ENCODE measurements at regions not wholly inside any gene's neighbourhood (a gene's known extent, or its start where the extent isn't known, plus 50 kb on each side); places are given as distances from the start of the nearest gene placed in this dataset.
A peak's percentile ranks its signal among the peaks of the same experiment; 100 is the strongest.

- in situ Hi-C loops (cut with HindIII; ENCODE audit: low pct_unique_long_range_greater_than_20kb, low sequenced_read_pairs): no loop called here
- DNase-seq (ENCODE audit: low read depth, low spot score): no peak
Observed at GRCh38 chr11:23370580-23371275, 510.5 kb upstream of the CCDC179 start.

DNA sequence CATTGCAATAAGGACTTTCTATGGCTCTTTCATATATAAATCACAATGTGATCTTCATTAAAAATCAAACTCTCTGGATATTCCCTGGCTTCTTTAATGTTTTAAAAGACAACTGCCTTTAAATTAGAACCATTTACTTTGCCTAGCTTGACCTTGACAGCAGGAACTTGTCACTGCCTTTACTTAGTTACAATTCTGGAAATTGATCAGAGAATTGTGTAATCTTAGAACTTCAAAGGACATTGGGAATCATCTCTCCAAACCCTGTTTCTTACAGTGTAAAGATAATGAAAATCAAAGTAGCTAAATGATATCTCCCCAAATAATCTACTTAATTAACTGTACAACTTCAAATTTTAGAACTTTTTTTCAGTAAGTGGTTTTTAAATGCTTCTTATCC is 517.6 kb upstream of the CCDC179 start:
- DNase-seq (ENCODE audit: low read depth, low spot score): no peak
- in situ Hi-C loops (cut with HindIII; ENCODE audit: low pct_unique_long_range_greater_than_20kb, low sequenced_read_pairs): no loop called here

DNA sequence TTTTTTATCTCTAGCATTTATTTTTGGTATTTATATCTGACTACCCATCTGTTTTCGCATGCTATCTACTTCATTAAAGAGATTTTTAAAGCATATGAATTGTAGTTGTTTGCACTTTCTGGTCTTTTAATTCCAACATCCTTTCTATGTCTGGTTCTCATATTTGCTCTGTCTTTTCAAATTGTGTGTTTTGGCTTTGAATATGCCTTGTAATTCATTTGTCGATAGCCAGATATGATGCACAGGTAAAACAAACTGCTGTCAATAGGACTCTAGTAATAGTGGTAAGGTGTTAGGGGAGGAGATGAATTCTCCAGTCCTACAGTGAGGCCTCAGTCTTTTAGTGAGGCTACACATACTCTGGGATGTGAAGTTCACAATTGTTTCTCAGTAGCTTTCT is 530.8 kb upstream of the CCDC179 start:
- no peak for DNase-seq (ENCODE audit: low read depth, low spot score)
- in situ Hi-C loops (cut with HindIII; ENCODE audit: low pct_unique_long_range_greater_than_20kb, low sequenced_read_pairs): no loop called here

DNA sequence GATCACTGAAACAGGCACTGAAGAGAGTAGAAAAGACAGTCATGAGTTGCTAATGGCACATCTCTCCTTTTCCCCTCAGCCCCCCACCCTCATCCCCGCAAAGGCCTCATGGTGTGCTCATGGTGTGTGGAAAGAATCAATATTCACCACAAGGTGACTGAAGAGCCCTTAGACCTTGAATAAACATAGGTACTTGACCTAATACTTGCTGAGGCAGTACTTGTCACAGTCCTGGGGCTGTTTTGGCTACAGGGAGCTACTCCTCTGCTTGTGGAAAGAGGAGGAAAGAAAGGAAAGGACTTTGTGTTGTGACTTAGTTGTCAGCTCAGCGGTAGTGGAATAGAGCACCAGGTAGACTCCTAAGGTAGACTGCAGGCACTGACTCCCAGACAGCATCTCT is 537.8 kb upstream of the CCDC179 start:
- in situ Hi-C loops (cut with HindIII; ENCODE audit: low pct_unique_long_range_greater_than_20kb, low sequenced_read_pairs): no loop called here
- DNase-seq (ENCODE audit: low read depth, low spot score): no peak

- DNase-seq (ENCODE audit: low read depth, low spot score): no peak
- in situ Hi-C loops (cut with HindIII; ENCODE audit: low pct_unique_long_range_greater_than_20kb, low sequenced_read_pairs): no loop called here
Observed at GRCh38 chr11:23399995-23400394, 539.7 kb upstream of the CCDC179 start.

DNA sequence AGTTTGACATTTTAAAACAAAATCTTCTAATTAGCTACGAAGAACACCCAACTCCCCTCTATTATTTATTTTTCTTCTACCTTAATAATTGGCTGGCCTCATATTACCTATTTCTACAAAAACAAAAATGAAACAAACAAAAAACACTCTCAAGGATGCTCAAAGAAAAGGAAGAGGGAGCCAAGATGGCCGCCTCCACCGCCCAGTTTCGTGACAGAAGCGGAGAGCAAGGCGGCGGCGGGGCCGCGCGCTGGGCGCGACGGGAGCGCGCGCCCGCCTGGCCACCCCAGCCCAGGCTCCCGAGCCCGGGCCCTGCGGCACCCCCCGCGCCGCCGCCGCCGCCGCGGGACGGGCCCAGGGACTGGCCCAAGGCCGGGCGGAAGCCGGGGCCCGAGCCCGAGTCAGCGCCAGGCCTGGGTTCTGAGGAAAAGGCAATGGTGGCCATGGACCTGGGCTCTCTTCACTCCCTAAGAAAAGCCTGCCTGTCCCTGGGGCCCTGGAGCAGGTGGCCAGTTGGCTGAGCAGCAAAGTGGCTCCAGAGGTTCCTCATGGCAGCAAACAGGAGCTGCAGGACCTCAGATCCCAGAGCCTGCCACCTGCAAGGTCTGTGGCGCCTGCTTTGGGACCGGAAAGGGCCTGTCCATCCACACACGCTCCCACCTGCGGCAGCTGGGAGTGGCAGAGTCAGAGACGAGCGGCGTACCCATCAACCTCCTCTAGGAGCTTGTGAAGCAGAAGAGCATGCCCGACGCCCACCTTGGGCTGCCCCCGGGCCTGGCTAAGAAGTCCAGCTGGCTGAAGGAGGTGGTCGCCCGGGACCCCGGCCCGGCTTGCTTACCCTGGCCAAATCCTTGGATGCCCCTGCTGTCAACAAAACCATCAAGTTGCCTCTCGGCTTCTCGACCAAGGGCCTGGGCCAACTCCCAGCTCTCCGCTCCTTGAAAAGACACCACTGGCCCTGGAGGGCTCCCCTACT is 543.2 kb upstream of the CCDC179 start:
- in situ Hi-C loops (cut with HindIII; ENCODE audit: low pct_unique_long_range_greater_than_20kb, low sequenced_read_pairs): no loop called here
- no peak for DNase-seq (ENCODE audit: low read depth, low spot score)

DNA sequence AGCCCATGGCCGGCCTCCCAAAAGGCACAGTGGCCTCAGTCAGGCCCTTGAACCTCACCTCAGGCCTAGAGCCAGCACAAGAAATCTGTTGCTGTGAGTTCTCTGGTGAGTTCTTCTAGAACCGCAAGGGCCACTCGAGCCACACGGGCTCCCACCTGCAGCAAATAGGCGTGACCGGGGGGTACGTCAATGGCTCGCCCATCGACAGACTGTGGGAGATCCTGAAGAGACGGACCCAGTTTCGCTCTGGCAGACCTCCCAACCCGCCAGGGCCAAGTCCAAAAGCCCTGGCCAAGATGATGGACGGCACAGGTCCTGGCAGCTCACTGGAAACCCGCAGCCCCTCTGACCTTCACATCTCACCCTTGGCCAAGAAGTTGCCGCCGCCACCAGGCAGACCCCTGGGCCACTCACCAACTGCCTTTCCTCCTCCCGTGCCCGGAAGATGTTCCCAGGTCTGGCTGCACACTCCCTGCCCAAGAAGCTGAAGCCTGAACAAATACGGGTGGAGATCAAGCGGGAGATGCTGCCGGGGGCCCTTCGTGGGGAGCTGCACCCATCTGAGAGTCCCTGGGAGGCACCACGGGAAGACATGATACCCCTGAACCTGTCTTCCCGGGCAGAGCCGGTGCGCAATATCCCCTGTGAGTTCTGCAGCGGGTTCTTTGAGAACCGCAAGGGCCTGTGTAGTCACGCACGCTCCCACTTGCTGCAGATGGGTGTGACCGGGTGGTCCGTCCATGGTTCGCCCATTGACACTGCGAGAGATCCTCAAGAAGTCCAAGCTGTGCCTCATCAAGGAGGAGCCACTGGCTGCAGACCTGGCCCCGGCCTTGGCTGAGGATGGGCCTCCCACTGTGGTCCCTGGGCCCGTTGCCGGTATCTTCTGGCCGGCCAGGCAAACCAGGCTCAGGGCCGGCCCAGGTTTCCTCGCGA is 544.2 kb upstream of the CCDC179 start:
- no peak for DNase-seq (ENCODE audit: low read depth, low spot score)
- in situ Hi-C loops (cut with HindIII; ENCODE audit: low pct_unique_long_range_greater_than_20kb, low sequenced_read_pairs): no loop called here

- DNase-seq (ENCODE audit: low read depth, low spot score): no peak
- in situ Hi-C loops (cut with HindIII; ENCODE audit: low pct_unique_long_range_greater_than_20kb, low sequenced_read_pairs): no loop called here
Observed at GRCh38 chr11:23405350-23405937, 545.2 kb upstream of the CCDC179 start.

DNA sequence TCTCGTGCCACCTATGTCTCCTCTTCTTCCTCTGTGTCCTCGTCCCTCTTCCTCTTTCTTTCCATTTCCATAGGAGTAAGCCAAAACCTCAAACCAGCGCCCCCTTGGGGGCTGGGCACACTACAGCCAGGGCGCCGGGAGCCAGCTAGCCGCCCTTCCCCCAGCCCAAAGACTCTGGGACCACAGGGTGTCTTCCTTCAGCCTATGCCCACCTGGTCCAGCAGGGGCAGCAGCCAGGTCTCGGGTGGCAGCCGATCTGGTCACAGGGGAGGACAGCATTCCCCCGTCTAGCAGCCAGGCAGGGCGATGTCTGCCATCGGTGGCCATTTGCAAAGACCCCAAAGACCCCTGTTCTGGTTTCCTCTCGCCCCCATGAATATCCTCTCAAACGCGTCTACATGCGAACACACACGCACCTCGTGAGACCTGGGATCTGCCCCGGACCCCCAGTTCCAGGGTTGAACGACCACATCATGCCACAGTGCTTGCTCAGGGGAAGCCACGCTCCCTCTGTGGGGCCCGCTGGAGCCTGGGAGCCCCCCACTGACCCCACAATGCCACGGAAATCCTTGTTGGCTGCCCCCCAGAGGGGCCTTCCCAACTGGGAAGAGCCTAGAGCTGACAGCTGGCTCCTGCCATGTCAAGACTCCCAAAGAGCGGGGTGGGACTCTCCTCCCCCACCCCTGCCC is 546.0 kb upstream of the CCDC179 start:
- in situ Hi-C loops (cut with HindIII; ENCODE audit: low pct_unique_long_range_greater_than_20kb, low sequenced_read_pairs): no loop called here

DNA sequence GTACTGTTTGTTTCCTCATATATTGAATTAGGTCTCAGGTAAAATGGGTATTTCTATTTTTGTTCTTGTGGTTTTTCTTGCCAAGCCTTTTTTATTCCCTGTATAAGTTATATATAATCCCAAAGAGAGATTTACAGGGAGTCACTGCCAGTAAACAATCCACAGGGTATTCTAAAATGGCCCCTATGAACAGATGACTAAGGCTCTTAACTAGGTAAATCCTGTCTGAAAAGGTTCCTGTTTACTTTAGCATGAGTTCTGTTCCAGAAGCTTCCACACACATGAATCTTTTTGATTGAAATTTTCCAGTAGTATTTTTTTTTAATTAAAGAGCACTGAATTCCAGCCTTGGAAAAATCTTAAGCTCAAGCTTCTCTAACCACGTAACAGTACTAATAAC is 552.8 kb upstream of the CCDC179 start:
- in situ Hi-C loops (cut with HindIII; ENCODE audit: low pct_unique_long_range_greater_than_20kb, low sequenced_read_pairs): no loop called here
- no peak for DNase-seq (ENCODE audit: low read depth, low spot score)

More for the DNA sequence above, 546.0 kb upstream of the CCDC179 start:
- peak; percentile 3 for DNase-seq (ENCODE audit: low read depth, low spot score)

GRCh38 chr11:23423104-23423503 is 562.8 kb upstream of the CCDC179 start:
- DNase-seq (ENCODE audit: low read depth, low spot score): no peak
- in situ Hi-C loops (cut with HindIII; ENCODE audit: low pct_unique_long_range_greater_than_20kb, low sequenced_read_pairs): no loop called here

- in situ Hi-C loops (cut with HindIII; ENCODE audit: low pct_unique_long_range_greater_than_20kb, low sequenced_read_pairs): no loop called here
- no peak for DNase-seq (ENCODE audit: low read depth, low spot score)
Observed at GRCh38 chr11:23423656-23424055, 563.4 kb upstream of the CCDC179 start.

- in situ Hi-C loops (cut with HindIII; ENCODE audit: low pct_unique_long_range_greater_than_20kb, low sequenced_read_pairs): no loop called here
- DNase-seq (ENCODE audit: low read depth, low spot score): no peak
Observed at GRCh38 chr11:23425381-23425780, 565.1 kb upstream of the CCDC179 start.

DNA sequence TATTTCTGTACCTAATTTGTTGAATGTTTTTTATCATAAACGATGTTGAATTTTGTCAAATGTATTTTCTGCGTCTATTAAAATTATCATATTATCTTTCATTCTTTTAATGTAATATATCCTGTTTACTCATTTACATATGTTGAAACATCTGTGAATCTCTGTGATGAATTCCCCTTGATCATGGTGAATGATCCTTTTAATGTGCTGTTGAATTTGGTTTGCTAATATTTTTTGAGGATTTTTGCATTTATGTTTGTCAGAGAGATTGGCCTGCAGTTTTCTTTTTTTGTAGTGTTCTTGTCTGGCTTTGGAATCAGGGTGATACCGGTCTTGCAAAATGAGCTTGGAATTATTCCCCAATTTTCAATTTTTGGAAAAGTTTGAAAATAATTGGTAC is 569.3 kb upstream of the CCDC179 start:
- in situ Hi-C loops (cut with HindIII; ENCODE audit: low pct_unique_long_range_greater_than_20kb, low sequenced_read_pairs): no loop called here
- no peak for DNase-seq (ENCODE audit: low read depth, low spot score)

- no peak for DNase-seq (ENCODE audit: low read depth, low spot score)
- in situ Hi-C loops (cut with HindIII; ENCODE audit: low pct_unique_long_range_greater_than_20kb, low sequenced_read_pairs): no loop called here
Observed at GRCh38 chr11:23453522-23453921, 593.2 kb upstream of the CCDC179 start.

DNA sequence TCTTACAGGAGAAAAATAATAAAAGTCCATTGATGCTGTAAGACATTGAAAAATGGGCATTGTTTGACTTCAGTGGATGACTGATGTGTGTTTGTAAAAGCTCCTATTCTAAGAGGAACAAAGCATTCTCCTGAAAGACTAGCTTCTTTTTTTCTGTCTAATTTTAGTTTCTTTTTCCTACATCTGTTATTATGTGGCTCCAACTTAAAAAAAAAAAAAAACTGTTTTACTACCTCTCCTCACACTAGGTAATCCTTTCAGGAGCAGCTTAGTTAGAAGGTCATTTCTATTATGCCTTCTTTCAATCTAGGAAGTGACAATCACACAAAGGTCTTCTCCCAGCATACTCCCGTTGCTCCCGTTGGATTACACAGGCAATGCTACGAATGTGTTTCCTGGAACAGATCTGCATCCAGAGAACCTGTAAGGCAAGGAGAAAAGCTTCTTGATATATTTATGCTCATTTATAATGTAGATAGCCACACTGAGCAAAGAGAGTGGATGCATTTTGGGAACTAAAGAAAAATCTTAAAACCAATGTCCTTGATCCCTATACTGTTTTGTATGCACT is 595.1 kb upstream of the CCDC179 start:
- in situ Hi-C loops (cut with HindIII; ENCODE audit: low pct_unique_long_range_greater_than_20kb, low sequenced_read_pairs): no loop called here
- no peak for DNase-seq (ENCODE audit: low read depth, low spot score)

- in situ Hi-C loops (cut with HindIII; ENCODE audit: low pct_unique_long_range_greater_than_20kb, low sequenced_read_pairs): no loop called here
- DNase-seq (ENCODE audit: low read depth, low spot score): no peak
Observed at GRCh38 chr11:23457641-23458040, 597.4 kb upstream of the CCDC179 start.

All from SK-MEL-5 (cell line).